NB4 (cell line): ENCODE measurements at regions not wholly inside any gene's neighbourhood (a gene's known extent, or its start where the extent isn't known, plus 50 kb on each side); places are given as distances from the start of the nearest gene placed in this dataset.

ENCODE experiments used
- DNase-seq: peaks from one replicate; pipeline ENCODE4 v3.0.0; 2010; ENCODE audit warnings: low read depth
- H3K4me3 ChIP-seq: one replicate; pipeline ENCODE4 v1.5.1; 2011; ENCODE audit warnings: mild to moderate bottlenecking, low read depth, low read length, moderate library complexity
- CTCF ChIP-seq: IDR thresholded peaks from one replicate; pipeline ENCODE4 v1.5.1; 2012; ENCODE audit warnings: low read depth, low read length
- MAX ChIP-seq: IDR thresholded peaks from 2 replicates; pipeline ENCODE4 v1.6.1; 2011; ENCODE audit warnings: low read depth, low read length
- MYC ChIP-seq: IDR thresholded peaks from 2 replicates; pipeline ENCODE4 v1.6.1; 2011; ENCODE audit warnings: low read depth, low read length
- POLR2A ChIP-seq: IDR thresholded peaks from 2 replicates; pipeline ENCODE4 v1.6.1; 2011; ENCODE audit warnings: mild to moderate bottlenecking; ENCODE audit not compliant: insufficient read length; ENCODE audit errors: extremely low read depth

GRCh38 chr4:128350449-128351045, 62.9 kb upstream of the PGRMC2 start:
- no peak for DNase-seq
- TF ChIP-seq MAX = no peak
- TF ChIP-seq POLR2A = no peak
- TF ChIP-seq CTCF = no peak
- TF ChIP-seq MYC = no peak
- H3K4me3 ChIP-seq = no peak overlapping the region

GRCh38 chr4:128349921-128350320, 62.3 kb upstream of the PGRMC2 start:
- no peak for TF ChIP-seq CTCF
- no peak for TF ChIP-seq POLR2A
- TF ChIP-seq MYC = no peak
- TF ChIP-seq MAX = no peak
- H3K4me3 ChIP-seq = no peak overlapping the region
- no peak for DNase-seq

- no peak overlapping the region for H3K4me3 ChIP-seq
Observed at GRCh38 chr4:128347930-128348660, 60.5 kb upstream of the PGRMC2 start.

GRCh38 chr4:128347175-128347868, 59.7 kb upstream of the PGRMC2 start:
- no peak for TF ChIP-seq MYC
- TF ChIP-seq POLR2A = no peak
- TF ChIP-seq MAX = no peak
- TF ChIP-seq CTCF = no peak
- H3K4me3 ChIP-seq = no peak overlapping the region
- no peak for DNase-seq

More at GRCh38 chr4:128347930-128348660, 60.5 kb upstream of the PGRMC2 start:
- TF ChIP-seq MAX (no peak), MYC (no peak), POLR2A (no peak), CTCF (no peak)
- no peak for DNase-seq

GRCh38 chr4:128346054-128346716, 58.6 kb upstream of the PGRMC2 start:
- H3K4me3 ChIP-seq = no peak overlapping the region
- DNase-seq = no peak
- TF ChIP-seq MAX (no peak), CTCF (no peak), POLR2A (no peak), MYC (no peak)
